Tibial nerve (tissue), 4 donors: ENCODE measurements at regions not wholly inside any gene's neighbourhood (a gene's known extent, or its start where the extent isn't known, plus 50 kb on each side); places are given as distances from the start of the nearest gene placed in this dataset.

Experiments used
- EP300 ChIP-seq, 2 donors: sonication (generic); formaldehyde crosslinking; IDR thresholded peaks; one replicate each; pipeline ENCODE4 v1.6.1; 2017; ENCODE audit warnings: antibody characterized with exemption in 2 of 2, mild to moderate bottlenecking in 1 of 2
- POLR2A ChIP-seq, 2 donors: fragments of 450-650 bp; IDR thresholded peaks; one replicate each; pipeline ENCODE4 v1.6.1; 2017; ENCODE audit warnings: antibody characterized with exemption in 2 of 2, mild to moderate bottlenecking in 2 of 2, moderate library complexity in 2 of 2
- TF ChIP-seq, protein P1 (sequence below), 5 experiments: fragments of 200-600 bp in 3 of 5; fragments of 450-650 bp in 2 of 5; sonication (generic) in 3 of 5; IDR thresholded peaks; one replicate each; pipeline ENCODE4 v1.5.1; 2016 to 2019; ENCODE audit warnings: antibody characterized with exemption in 5 of 5, mild to moderate bottlenecking in 3 of 5, moderate library complexity in 2 of 5

- TF ChIP-seq, protein P1, sequence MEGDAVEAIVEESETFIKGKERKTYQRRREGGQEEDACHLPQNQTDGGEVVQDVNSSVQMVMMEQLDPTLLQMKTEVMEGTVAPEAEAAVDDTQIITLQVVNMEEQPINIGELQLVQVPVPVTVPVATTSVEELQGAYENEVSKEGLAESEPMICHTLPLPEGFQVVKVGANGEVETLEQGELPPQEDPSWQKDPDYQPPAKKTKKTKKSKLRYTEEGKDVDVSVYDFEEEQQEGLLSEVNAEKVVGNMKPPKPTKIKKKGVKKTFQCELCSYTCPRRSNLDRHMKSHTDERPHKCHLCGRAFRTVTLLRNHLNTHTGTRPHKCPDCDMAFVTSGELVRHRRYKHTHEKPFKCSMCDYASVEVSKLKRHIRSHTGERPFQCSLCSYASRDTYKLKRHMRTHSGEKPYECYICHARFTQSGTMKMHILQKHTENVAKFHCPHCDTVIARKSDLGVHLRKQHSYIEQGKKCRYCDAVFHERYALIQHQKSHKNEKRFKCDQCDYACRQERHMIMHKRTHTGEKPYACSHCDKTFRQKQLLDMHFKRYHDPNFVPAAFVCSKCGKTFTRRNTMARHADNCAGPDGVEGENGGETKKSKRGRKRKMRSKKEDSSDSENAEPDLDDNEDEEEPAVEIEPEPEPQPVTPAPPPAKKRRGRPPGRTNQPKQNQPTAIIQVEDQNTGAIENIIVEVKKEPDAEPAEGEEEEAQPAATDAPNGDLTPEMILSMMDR (IDR thresholded peaks at IDR 0.05): no peak
- TF ChIP-seq EP300 (IDR thresholded peaks at IDR 0.05) (no peak), POLR2A (IDR thresholded peaks at IDR 0.05) (no peak)
Observed at GRCh38 chr16:87202346-87202745, 114.8 kb downstream of the C16orf95 start.
